HG03066 (cell line): ENCODE measurements at regions not wholly inside any gene's neighbourhood (a gene's known extent, or its start where the extent isn't known, plus 50 kb on each side); places are given as distances from the start of the nearest gene placed in this dataset.
A peak's percentile ranks its signal among the peaks of the same experiment; 100 is the strongest.
"Not testable (repeated sequence)": the region's sequence is repeated elsewhere in the genome, so short reads cannot be mapped to it uniquely, and the experiment has no call there.

Experiments
- ATAC-seq: cut with Tn5 transposase; IDR thresholded peaks from one replicate; pipeline ENCODE4 v1.9.1; 2021; ENCODE audit warnings: low read depth; ENCODE audit not compliant: unreplicated experiment

GRCh38 chr4:171022824-171023230 is 790.4 kb upstream of the GALNTL6 start:
- no peak for ATAC-seq

GRCh38 chr4:171017593-171017992 is 795.6 kb upstream of the GALNTL6 start:
- no peak for ATAC-seq

DNA sequence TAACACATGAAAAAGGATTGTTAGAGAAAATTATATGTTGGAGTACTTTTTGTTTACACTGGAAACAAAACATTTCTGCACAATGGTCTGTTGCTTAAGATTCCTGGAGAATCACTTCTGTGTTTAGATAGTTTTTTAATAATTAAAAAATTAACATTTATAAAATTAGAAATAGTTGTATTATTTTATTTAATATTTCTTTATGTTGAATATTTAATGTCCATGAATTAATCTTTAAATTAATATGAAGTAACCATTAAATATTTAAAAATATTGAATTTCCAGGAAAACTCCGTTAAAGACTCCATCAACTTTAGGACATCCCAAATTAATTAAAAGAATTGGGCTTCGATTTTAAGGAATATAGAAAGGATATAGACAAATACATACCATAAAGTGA is 797.1 kb upstream of the GALNTL6 start:
- no peak for ATAC-seq

DNA sequence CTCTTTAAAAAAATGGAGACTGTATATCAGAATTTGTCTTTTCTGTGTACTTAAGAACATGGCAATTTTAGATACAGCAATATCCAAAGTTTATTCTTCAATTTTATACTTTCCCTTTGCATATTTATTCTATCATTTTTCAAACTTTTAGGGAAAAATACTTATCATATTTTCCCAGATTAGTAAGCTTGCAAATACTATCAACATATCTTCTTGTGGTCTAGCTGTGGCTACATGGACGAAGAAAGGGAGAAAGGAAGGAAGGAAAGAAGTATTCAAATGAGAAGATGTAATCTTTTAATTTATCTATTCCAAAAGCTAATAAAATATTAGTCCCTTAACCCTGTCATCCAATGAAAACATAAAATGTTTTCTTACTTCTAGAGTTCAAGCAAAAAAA is 797.8 kb upstream of the GALNTL6 start:
- ATAC-seq, result no peak

GRCh38 chr4:171007618-171008390 is 805.4 kb upstream of the GALNTL6 start:
- no peak for ATAC-seq

- ATAC-seq, result no peak
Observed at GRCh38 chr4:171002246-171002645, 811.0 kb upstream of the GALNTL6 start.

GRCh38 chr4:170990989-170991589 is 822.1 kb upstream of the GALNTL6 start:
- ATAC-seq, result peak; percentile 93

- no peak for ATAC-seq
Observed at GRCh38 chr4:170988446-170988845, 824.8 kb upstream of the GALNTL6 start.

DNA sequence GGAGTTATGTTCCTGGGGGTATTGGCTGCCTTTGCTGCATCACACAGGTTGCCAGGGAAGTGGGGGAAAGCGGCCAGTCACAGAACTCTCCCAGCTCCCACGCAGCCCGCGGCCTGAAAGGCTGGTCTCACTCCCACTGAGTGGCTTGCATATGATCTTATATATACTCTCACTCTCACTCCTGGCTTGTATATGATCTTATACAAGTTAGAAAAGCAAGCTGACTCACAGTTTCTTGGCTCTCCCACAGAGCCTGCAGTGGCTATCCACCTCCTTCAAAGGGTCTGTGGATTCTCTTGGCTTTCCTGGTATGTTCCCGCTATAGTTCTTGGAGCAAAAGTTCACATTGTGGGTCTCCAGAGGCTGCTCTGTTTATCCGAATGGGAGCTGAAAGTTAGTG is 833.5 kb upstream of the GALNTL6 start:
- no peak for ATAC-seq

- ATAC-seq, result no peak
Observed at GRCh38 chr4:170978990-170979389, 834.2 kb upstream of the GALNTL6 start.

- ATAC-seq, result no peak
Observed at GRCh38 chr4:170949084-170949483, 859.3 kb upstream of the AADAT start.

GRCh38 chr4:170940043-170940724 is 850.4 kb upstream of the AADAT start:
- no peak for ATAC-seq

DNA sequence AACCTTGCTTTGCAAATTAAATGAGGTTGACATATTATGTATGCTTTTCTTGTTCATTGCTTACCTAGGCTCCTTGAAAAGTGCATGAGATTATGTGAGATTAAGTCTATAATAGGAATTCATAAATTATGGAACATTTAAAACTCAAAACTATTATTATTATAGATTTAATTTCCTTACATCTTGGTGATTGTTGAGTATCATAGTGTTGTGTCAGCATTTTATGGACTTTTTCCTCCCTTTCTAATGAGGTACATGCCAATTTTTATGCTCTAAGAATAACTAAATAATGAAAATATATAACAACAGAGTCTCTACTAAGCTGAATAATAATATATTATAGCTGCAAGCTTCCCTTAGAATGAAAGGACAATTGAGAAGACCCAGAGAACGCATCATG is 848.8 kb upstream of the AADAT start:
- no peak for ATAC-seq

DNA sequence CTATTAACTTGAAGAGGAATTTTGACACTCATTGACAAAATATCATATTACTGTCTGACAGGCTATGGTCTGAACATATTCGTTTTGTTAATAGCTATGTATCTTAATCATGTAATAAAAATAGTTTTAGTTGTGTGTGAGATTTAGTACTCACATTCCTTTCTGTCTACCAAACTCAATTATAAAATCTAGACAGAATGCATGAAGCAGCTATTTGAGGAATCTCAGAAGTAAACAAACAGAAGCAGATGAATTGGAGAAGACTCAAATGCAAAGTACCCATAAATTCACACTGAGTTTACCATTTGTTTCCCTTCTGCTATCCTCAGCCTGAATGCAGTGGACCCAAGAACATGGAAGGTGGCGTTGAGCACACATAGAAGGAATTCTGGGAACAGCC is 841.6 kb upstream of the AADAT start:
- no peak for ATAC-seq

DNA sequence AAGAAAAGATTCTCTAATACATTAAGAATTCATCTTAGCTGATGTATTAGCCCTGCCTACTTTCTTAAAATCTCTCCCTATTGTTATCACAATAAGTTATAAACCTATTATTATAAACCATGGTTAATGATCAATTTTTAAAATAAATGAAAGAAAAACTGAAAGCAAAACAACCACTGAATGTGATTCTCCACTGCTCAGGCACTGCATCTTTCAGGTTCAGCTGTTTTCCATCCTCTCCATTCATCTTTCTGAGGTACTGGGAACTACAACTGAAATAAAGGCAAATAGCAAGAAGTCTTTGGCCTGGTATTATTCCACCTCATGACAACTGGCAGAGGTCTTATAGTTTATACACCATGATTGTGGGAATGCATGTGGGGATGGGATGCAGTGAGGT is 798.9 kb upstream of the AADAT start:
- no peak for ATAC-seq

- no peak for ATAC-seq
Observed at GRCh38 chr4:170887396-170887795, 797.6 kb upstream of the AADAT start.

- ATAC-seq, result no peak
Observed at GRCh38 chr4:170884969-170885570, 795.3 kb upstream of the AADAT start.

GRCh38 chr4:170881646-170882045 is 791.9 kb upstream of the AADAT start:
- ATAC-seq, result not testable (repeated sequence)

DNA sequence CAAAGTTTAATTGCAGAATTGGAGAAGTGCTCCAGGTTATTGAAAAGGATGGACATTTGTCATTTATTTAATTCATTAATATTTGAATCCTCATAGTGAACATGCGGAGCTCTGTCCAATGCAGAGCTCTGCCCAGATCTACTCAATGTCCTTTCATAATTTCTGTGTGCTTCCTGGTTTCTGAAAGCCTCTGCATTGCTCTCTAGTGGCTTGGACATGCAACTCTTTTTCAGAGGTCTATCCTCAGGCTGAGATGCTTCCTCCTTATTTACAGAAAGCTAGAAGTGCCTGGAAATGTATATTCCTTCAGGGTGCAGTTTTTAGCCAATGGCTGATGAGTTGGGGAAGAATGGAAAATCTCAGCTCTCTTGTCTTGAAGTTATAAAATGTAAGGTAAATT is 786.1 kb upstream of the AADAT start:
- ATAC-seq, result no peak

- no peak for ATAC-seq
Observed at GRCh38 chr4:170872794-170873193, 783.0 kb upstream of the AADAT start.

DNA sequence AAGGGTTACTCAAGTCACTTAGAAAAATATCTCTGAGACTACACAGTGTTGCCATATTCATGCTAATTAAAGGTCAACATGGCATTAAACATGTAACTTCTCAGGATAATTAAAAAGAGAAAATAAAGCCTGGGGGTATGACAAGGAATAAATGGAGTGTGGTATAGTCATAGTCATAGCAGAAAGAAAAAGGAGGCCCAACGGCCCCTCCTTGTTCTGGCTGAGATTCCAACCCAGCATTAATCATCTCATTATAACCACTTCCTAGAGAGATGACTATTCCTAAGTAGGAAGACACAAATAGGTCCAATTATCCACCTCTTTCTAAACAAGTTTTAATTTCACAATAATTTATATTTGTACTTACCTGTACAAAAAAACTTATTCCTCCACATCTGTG is 778.4 kb upstream of the AADAT start:
- no peak for ATAC-seq
